NCI-H2081 (cell line): ENCODE measurements at regions not wholly inside any gene's neighbourhood (a gene's known extent, or its start where the extent isn't known, plus 50 kb on each side); places are given as distances from the start of the nearest gene placed in this dataset.

ENCODE experiments used
- DNase-seq, 2 experiments: peaks; one replicate each; lab custom pipeline; 2025; lab: John Stamatoyannopoulos, UW

GRCh38 chr3:188036375-188037194 lies 117.4 kb upstream of the LPP start:
- no peak for DNase-seq

GRCh38 chr3:188037195-188037718 lies 116.7 kb upstream of the LPP start:
- peak in 1 of 2 experiments; percentile 23 for DNase-seq

GRCh38 chr3:188037965-188038581 lies 115.9 kb upstream of the LPP start:
- DNase-seq, result no peak

- no peak for DNase-seq
Measured at GRCh38 chr3:188041193-188041592, 112.8 kb upstream of the LPP start.

- no peak for DNase-seq
Measured at GRCh38 chr3:188041895-188042294, 112.1 kb upstream of the LPP start.

GRCh38 chr3:188042466-188042865 lies 111.5 kb upstream of the LPP start:
- no peak for DNase-seq

- no peak for DNase-seq
Measured at GRCh38 chr3:188043891-188044290, 110.1 kb upstream of the LPP start.

GRCh38 chr3:188046561-188047211 lies 107.3 kb upstream of the LPP start:
- no peak for DNase-seq

- DNase-seq, result no peak
Measured at GRCh38 chr3:188047536-188047935, 106.4 kb upstream of the LPP start.

- no peak for DNase-seq
Measured at GRCh38 chr3:188049606-188050530, 104.1 kb upstream of the LPP start.

- DNase-seq, result no peak
Measured at GRCh38 chr3:188051801-188052168, 102.2 kb upstream of the LPP start.

- peak; percentile 9 to 12 for DNase-seq
Measured at GRCh38 chr3:188052169-188053035, 101.6 kb upstream of the LPP start.

GRCh38 chr3:188053036-188053340 lies 101.0 kb upstream of the LPP start:
- DNase-seq, result no peak

- no peak for DNase-seq
Measured at GRCh38 chr3:188053710-188054380, 100.1 kb upstream of the LPP start.

- DNase-seq, result no peak
Measured at GRCh38 chr3:188054541-188054940, 99.4 kb upstream of the LPP start.

GRCh38 chr3:188055388-188055787 lies 98.6 kb upstream of the LPP start:
- no peak for DNase-seq

GRCh38 chr3:188057124-188057523 lies 96.8 kb upstream of the LPP start:
- no peak for DNase-seq

- DNase-seq, result no peak
Measured at GRCh38 chr3:188058569-188059184, 95.3 kb upstream of the LPP start.

- DNase-seq, result no peak
Measured at GRCh38 chr3:188059351-188059750, 94.6 kb upstream of the LPP start.

GRCh38 chr3:188060264-188060835 lies 93.6 kb upstream of the LPP start:
- no peak for DNase-seq
